Type B pancreatic cell (in vitro differentiated cells): ENCODE measurements at regions not wholly inside any gene's neighbourhood (a gene's known extent, or its start where the extent isn't known, plus 50 kb on each side); places are given as distances from the start of the nearest gene placed in this dataset.

ENCODE experiments used
- DNase-seq: peaks from one replicate; pipeline ENCODE4 v3.0.0; 2021; ENCODE audit warnings: mixed read lengths; ENCODE audit not compliant: unreplicated experiment; ENCODE audit errors: extremely low spot score
- H3K27ac Mint-ChIP-seq: 2 replicates; pipeline ENCODE4 v1.8.0; 2021; ENCODE audit warnings: mild to moderate bottlenecking, mixed read lengths
- H3K27me3 Mint-ChIP-seq: 2 replicates; pipeline ENCODE4 v1.8.0; 2021; ENCODE audit warnings: mixed read lengths
- H3K36me3 Mint-ChIP-seq: 2 replicates; pipeline ENCODE4 v1.8.0; 2021; ENCODE audit warnings: mixed read lengths
- H3K4me1 Mint-ChIP-seq: one replicate; pipeline ENCODE4 v1.8.0; 2021; ENCODE audit warnings: mixed read lengths; ENCODE audit not compliant: unreplicated experiment
- H3K4me3 Mint-ChIP-seq: 2 replicates; pipeline ENCODE4 v1.8.0; 2021; ENCODE audit warnings: mild to moderate bottlenecking, mixed read lengths
- H3K9me3 Mint-ChIP-seq: 2 replicates; pipeline ENCODE4 v1.8.0; 2021; ENCODE audit warnings: mixed read lengths
- CTCF ChIP-seq: fragments of 200-600 bp; sonication (generic); conservative IDR thresholded peaks from 2 replicates; pipeline ENCODE4 v1.5.0; 2021; ENCODE audit warnings: antibody characterized with exemption, mild to moderate bottlenecking

- Mint-ChIP-seq H3K9me3 (peaks cover 5% of the 10 kb centered on the region), H3K4me3 (no peak overlapping the region), H3K36me3 (no peaks in the 10 kb centered on the region), H3K27ac (no peak overlapping the region), H3K4me1 (no peaks in the 10 kb centered on the region), H3K27me3 (no peaks in the 10 kb centered on the region)
- no peak for TF ChIP-seq CTCF
- no peak for DNase-seq
These were observed 158.0 kb upstream of the PROX1 start for GRCh38 chr1:213829780-213830179.

- Mint-ChIP-seq H3K4me3 (no peak overlapping the region), H3K9me3 (peaks cover 5% of the 10 kb centered on the region), H3K4me1 (no peaks in the 10 kb centered on the region), H3K27ac (no peak overlapping the region), H3K27me3 (no peaks in the 10 kb centered on the region), H3K36me3 (no peaks in the 10 kb centered on the region)
- no peak for DNase-seq
- no peak for TF ChIP-seq CTCF
These were observed 157.4 kb upstream of the PROX1 start for GRCh38 chr1:213830371-213830770.

GRCh38 chr1:213840575-213840974 lies 147.2 kb upstream of the PROX1 start:
- no peak for DNase-seq
- Mint-ChIP-seq H3K4me3 (no peak overlapping the region), H3K9me3 (no peaks in the 10 kb centered on the region), H3K27me3 (peaks cover 4% of the 10 kb centered on the region), H3K4me1 (no peaks in the 10 kb centered on the region), H3K36me3 (no peaks in the 10 kb centered on the region), H3K27ac (no peak overlapping the region)
- no peak for TF ChIP-seq CTCF

GRCh38 chr1:213844632-213845031 lies 143.1 kb upstream of the PROX1 start:
- Mint-ChIP-seq H3K27me3 (no peaks in the 10 kb centered on the region), H3K27ac (no peak overlapping the region), H3K4me1 (no peaks in the 10 kb centered on the region), H3K4me3 (no peak overlapping the region), H3K9me3 (no peaks in the 10 kb centered on the region), H3K36me3 (no peaks in the 10 kb centered on the region)
- no peak for TF ChIP-seq CTCF
- DNase-seq, result no peak

GRCh38 chr1:213852107-213852506 lies 135.7 kb upstream of the PROX1 start:
- no peak for TF ChIP-seq CTCF
- Mint-ChIP-seq H3K9me3 (no peaks in the 10 kb centered on the region), H3K27ac (no peak overlapping the region), H3K27me3 (peaks cover 9% of the 10 kb centered on the region), H3K36me3 (no peaks in the 10 kb centered on the region), H3K4me1 (no peaks in the 10 kb centered on the region), H3K4me3 (no peak overlapping the region)
- no peak for DNase-seq

- Mint-ChIP-seq H3K4me1 (no peaks in the 10 kb centered on the region), H3K36me3 (no peaks in the 10 kb centered on the region), H3K9me3 (no peaks in the 10 kb centered on the region), H3K27me3 (peaks cover 9% of the 10 kb centered on the region), H3K27ac (no peak overlapping the region), H3K4me3 (no peak overlapping the region)
- DNase-seq, result no peak
- no peak for TF ChIP-seq CTCF
These were observed 129.2 kb upstream of the PROX1 start for GRCh38 chr1:213858581-213858980.
